ENCODE measurements at regions not wholly inside any gene's neighbourhood (a gene's known extent, or its start where the extent isn't known, plus 50 kb on each side); places are given as distances from the start of the nearest gene placed in this dataset.

Small RNA genes lying in the stretch of these regions (microRNA-seq; reads per million reads assigned to microRNA genes)
- gene MIR4272 (ENCODE audit: borderline number of aligned reads in 1 of 2, borderline replicate concordance in 2 of 2) = 0 reads per million in 2 donors

All from lower leg skin (tissue), 2 donors.